Erythroblast (primary cell): ENCODE measurements at regions not wholly inside any gene's neighbourhood (a gene's known extent, or its start where the extent isn't known, plus 50 kb on each side); places are given as distances from the start of the nearest gene placed in this dataset.

Experiments used
- GATA1 ChIP-seq: IDR thresholded peaks from 2 replicates; pipeline ENCODE4 v1.6.1; 2011; ENCODE audit warnings: low read depth, mild to moderate bottlenecking, control low read depth, low read length, moderate library complexity
- POLR2A ChIP-seq: IDR thresholded peaks from 2 replicates; pipeline ENCODE4 v1.6.1; 2011; ENCODE audit warnings: mild to moderate bottlenecking, low read length

DNA sequence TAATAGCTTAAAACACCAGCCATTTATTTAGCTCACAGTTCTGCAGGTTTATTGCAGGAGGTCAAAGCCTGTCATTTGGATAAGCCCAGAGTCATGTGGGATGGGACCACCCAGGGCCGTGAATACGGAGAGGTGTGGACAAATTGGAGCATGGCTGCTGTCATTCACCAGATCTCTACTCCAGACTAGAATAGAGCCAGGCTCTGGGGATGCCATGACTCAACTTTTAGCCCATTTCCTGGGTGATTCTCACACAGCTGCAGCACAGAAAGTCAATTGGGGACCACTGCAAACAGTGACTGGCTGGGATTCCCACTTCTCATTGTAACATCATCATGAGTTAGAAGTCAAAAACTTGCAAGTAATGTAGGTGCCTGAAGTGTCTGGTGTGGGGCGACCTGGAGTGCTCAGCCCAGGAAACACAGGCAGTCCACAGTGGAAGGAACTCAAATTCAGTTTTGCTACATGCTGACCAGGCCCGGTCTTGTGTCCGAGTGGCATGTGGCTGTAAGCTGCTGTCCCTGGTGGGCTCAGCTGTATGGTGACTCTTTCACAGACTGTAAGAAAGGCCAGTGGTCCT lies 174.3 kb downstream of the SCP2D1 start:
- TF ChIP-seq POLR2A (no peak), GATA1 (no peak)
